ENCODE measurements at regions not wholly inside any gene's neighbourhood (a gene's known extent, or its start where the extent isn't known, plus 50 kb on each side); places are given as distances from the start of the nearest gene placed in this dataset.

- Histone ChIP-seq H3K9me3 (no peaks in the 10 kb centered on the region), H3K27ac (no peak overlapping the region), H3K36me3 (no peaks in the 10 kb centered on the region), H3K4me1 (ENCODE audit: control insufficient read depth in 1 of 2, low read depth in 2 of 2) (peaks cover 0 to 11% of the 10 kb centered on the region in 2 donors), H3K27me3 (replicated peaks; ENCODE audit: insufficient read depth) (no peaks in the 10 kb centered on the region), H3K4me3 (no peak overlapping the region)
- DNase-seq (ENCODE audit: low spot score) = no peak
- no peak for ATAC-seq (ENCODE audit: insufficient number of reproducible peaks, low FRiP score, low read depth)
- no peak for TF ChIP-seq CTCF (IDR thresholded peaks at IDR 0.05)
Observed at GRCh38 chr6:168923171-168923570, 330.5 kb downstream of the THBS2 start.

GRCh38 chr6:168922436-168922835 lies 331.2 kb downstream of the THBS2 start:
- DNase-seq (ENCODE audit: low spot score) (no peak), ATAC-seq (ENCODE audit: insufficient number of reproducible peaks, low FRiP score, low read depth) (no peak)
- H3K4me3 ChIP-seq = no peak overlapping the region
- no peaks in the 10 kb centered on the region for H3K36me3 ChIP-seq
- TF ChIP-seq CTCF (IDR thresholded peaks at IDR 0.05) = no peak
- peaks cover under 1 to 4% of the 10 kb centered on the region in 2 donors for H3K4me1 ChIP-seq (ENCODE audit: control insufficient read depth in 1 of 2, low read depth in 2 of 2)
- no peak overlapping the region for H3K27ac ChIP-seq
- no peaks in the 10 kb centered on the region for H3K9me3 ChIP-seq
- H3K27me3 ChIP-seq (replicated peaks; ENCODE audit: insufficient read depth) = no peaks in the 10 kb centered on the region

GRCh38 chr6:168920289-168920688 lies 333.4 kb downstream of the THBS2 start:
- DNase-seq (ENCODE audit: low spot score) = no peak
- H3K9me3 ChIP-seq = no peaks in the 10 kb centered on the region
- H3K36me3 ChIP-seq = no peaks in the 10 kb centered on the region
- no peak overlapping the region for H3K27ac ChIP-seq
- H3K27me3 ChIP-seq (replicated peaks; ENCODE audit: insufficient read depth) = no peaks in the 10 kb centered on the region
- ATAC-seq (ENCODE audit: insufficient number of reproducible peaks, low FRiP score, low read depth) = no peak
- H3K4me1 ChIP-seq (ENCODE audit: control insufficient read depth in 1 of 2, low read depth in 2 of 2) = peaks cover 5 to 11% of the 10 kb centered on the region in 2 donors
- TF ChIP-seq CTCF (IDR thresholded peaks at IDR 0.05) = no peak
- no peak overlapping the region for H3K4me3 ChIP-seq

GRCh38 chr6:168919470-168920179 lies 334.0 kb downstream of the THBS2 start:
- TF ChIP-seq CTCF (IDR thresholded peaks at IDR 0.05) = no peak
- DNase-seq (ENCODE audit: low spot score) (no peak), ATAC-seq (ENCODE audit: insufficient number of reproducible peaks, low FRiP score, low read depth) (no peak)
- Histone ChIP-seq H3K27me3 (replicated peaks; ENCODE audit: insufficient read depth) (no peaks in the 10 kb centered on the region), H3K36me3 (no peaks in the 10 kb centered on the region), H3K9me3 (no peaks in the 10 kb centered on the region), H3K4me1 (ENCODE audit: control insufficient read depth in 1 of 2, low read depth in 2 of 2) (peaks cover 5 to 11% of the 10 kb centered on the region in 2 donors), H3K4me3 (no peak overlapping the region), H3K27ac (no peak overlapping the region)

- peak overlapping the region in 1 of 2 donors; percentile 25 for H3K27ac ChIP-seq
- no peak for TF ChIP-seq CTCF (IDR thresholded peaks at IDR 0.05)
- ATAC-seq (ENCODE audit: insufficient number of reproducible peaks, low FRiP score, low read depth) = no peak
- no peaks in the 10 kb centered on the region for H3K36me3 ChIP-seq
- H3K4me1 ChIP-seq (ENCODE audit: control insufficient read depth in 1 of 2, low read depth in 2 of 2) = peaks cover 5 to 11% of the 10 kb centered on the region in 2 donors
- H3K4me3 ChIP-seq = peak overlapping the region; percentile 24
- DNase-seq (ENCODE audit: low spot score) = peak; percentile 38
- no peaks in the 10 kb centered on the region for H3K9me3 ChIP-seq
- H3K27me3 ChIP-seq (replicated peaks; ENCODE audit: insufficient read depth) = no peaks in the 10 kb centered on the region
Observed at GRCh38 chr6:168916576-168917211, 337.0 kb downstream of the THBS2 start.

Data from thoracic aorta (tissue), 2 donors.